Activated T-cell treated with anti-CD3 and anti-CD28 coated beads, Interleukin-2, amount 50 U/mL, for 4 hours (primary cell): ENCODE measurements at regions not wholly inside any gene's neighbourhood (a gene's known extent, or its start where the extent isn't known, plus 50 kb on each side); places are given as distances from the start of the nearest gene placed in this dataset.
A peak's percentile ranks its signal among the peaks of the same experiment; 100 is the strongest.

Experiments
- ATAC-seq, 2 donors: fragments of 200-7000 bp; cut with Tn5 transposase; one replicate each; pipeline ENCODE4 v1.10.0; 2021
- DNase-seq: peaks from one replicate; pipeline ENCODE4 v3.0.0-alpha.2; 2020
- H3K27me3 Mint-ChIP-seq: one replicate; pipeline ENCODE4 v1.8.0; 2021; ENCODE audit warnings: low read depth, mixed read lengths
- H3K36me3 Mint-ChIP-seq: one replicate; pipeline ENCODE4 v1.8.0; 2022; ENCODE audit warnings: mixed read lengths; ENCODE audit not compliant: insufficient read depth
- H3K4me1 Mint-ChIP-seq: one replicate; pipeline ENCODE4 v1.8.0; 2021; ENCODE audit warnings: low read depth, mixed read lengths
- H3K4me3 Mint-ChIP-seq: one replicate; pipeline ENCODE4 v1.8.0; 2021; ENCODE audit warnings: mild to moderate bottlenecking, moderate library complexity, mixed read lengths
- H3K9me3 Mint-ChIP-seq: one replicate; pipeline ENCODE4 v1.8.0; 2021; ENCODE audit warnings: mixed read lengths

- ATAC-seq (no peak), DNase-seq (no peak)
- no peaks in the 10 kb centered on the region for H3K9me3 Mint-ChIP-seq
- H3K4me3 Mint-ChIP-seq, result no peak overlapping the region
- no peaks in the 10 kb centered on the region for H3K27me3 Mint-ChIP-seq
- H3K36me3 Mint-ChIP-seq, result no peaks in the 10 kb centered on the region
- H3K4me1 Mint-ChIP-seq, result no peaks in the 10 kb centered on the region
Measured at GRCh38 chr2:104337869-104338268, 516.0 kb upstream of the POU3F3 start.

DNA sequence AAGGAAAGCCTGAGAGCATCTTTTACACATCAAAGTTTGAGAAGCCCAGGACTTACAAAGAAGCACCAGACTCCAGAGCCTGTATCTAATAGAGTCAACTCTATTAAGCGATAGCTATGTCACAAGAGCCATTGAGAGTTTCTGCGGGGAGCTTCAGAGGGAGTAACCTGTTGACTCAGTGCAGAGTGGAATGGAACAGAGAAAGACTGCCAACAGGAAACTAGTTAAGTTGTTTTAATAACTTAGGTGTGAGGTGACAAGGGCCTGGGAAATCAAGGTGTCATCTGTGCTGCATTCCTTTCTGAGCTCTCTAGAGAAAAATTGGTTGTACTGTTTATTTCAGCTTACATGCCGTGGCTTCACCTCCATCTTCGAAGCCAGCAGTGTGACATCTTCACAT is 513.8 kb upstream of the POU3F3 start:
- Mint-ChIP-seq H3K36me3 (no peaks in the 10 kb centered on the region), H3K27me3 (peaks cover 4% of the 10 kb centered on the region), H3K9me3 (no peaks in the 10 kb centered on the region), H3K4me3 (no peak overlapping the region), H3K4me1 (no peaks in the 10 kb centered on the region)
- DNase-seq (no peak), ATAC-seq (no peak)

DNA sequence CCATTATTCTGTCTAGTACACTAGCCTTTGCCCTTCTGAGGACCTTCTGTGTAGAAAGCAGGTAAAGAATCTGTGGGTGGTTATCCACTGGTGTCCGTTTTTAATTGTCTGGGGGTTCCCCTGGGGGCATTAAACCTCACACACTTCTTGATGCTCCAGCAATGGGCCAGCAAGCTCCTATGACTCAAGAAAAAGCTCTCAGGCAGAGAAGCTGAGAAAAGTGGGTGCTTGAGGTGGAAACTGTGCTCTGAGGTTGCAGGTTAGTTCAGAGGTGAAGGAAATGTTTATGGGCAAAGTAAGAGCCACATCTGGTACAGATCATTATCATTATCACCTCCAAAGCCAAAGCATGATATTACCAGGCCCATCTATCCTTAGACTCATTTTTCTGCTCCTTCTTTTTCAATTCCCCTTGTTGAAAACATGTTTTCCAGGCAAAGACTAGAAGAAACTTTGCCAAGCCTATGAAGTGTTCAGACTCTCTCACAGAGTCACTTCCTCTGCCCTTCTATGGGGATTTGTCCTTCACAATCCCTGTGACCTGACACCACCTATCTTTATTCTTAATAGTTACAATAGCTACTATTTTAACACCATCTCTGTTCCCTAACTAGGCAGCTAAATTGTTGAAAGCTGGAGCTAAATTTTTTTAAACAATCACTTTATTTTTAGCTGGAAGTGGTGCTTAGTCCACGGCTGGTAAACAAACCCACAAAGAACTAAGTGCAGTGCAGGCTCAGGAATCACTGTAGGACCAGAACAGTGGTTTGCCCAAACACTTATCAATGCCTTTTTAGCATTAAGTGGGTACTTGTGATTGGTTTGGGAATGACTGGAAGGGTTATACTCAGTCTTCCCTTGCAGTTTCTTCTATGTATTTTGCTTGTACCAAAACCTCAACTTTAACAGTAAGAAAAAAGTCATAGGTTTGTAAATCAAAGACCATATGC is 512.8 kb upstream of the POU3F3 start:
- DNase-seq (no peak), ATAC-seq (no peak)
- Mint-ChIP-seq H3K27me3 (peaks cover 4% of the 10 kb centered on the region), H3K4me1 (no peaks in the 10 kb centered on the region), H3K9me3 (no peaks in the 10 kb centered on the region), H3K4me3 (no peak overlapping the region), H3K36me3 (no peaks in the 10 kb centered on the region)

DNA sequence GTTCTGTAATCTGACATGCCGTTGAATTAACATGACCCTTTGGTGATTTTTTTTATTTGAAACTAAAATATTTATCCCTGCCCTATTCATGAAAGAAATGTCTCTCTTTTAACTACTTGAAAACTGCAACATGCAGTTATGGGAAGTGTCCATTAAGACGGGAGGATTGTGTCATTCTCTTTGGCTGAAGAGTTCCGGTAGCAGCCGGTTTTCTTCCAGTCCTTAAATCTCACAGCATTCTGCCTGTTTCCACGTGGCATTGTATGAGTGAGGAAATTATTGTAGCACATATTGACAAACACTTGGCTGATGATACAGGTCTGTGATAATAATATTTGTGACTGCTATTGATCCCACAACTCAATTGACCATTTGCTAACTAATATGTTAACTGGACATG is 509.6 kb upstream of the POU3F3 start:
- DNase-seq (no peak), ATAC-seq (no peak)
- Mint-ChIP-seq H3K9me3 (no peaks in the 10 kb centered on the region), H3K4me3 (no peak overlapping the region), H3K4me1 (no peaks in the 10 kb centered on the region), H3K36me3 (no peaks in the 10 kb centered on the region), H3K27me3 (peaks cover 4% of the 10 kb centered on the region)

GRCh38 chr2:104344985-104345384 is 508.9 kb upstream of the POU3F3 start:
- no peak for ATAC-seq
- Mint-ChIP-seq H3K9me3 (no peaks in the 10 kb centered on the region), H3K4me1 (no peaks in the 10 kb centered on the region), H3K4me3 (no peak overlapping the region), H3K27me3 (peaks cover 4% of the 10 kb centered on the region), H3K36me3 (no peaks in the 10 kb centered on the region)
- DNase-seq, result no peak

DNA sequence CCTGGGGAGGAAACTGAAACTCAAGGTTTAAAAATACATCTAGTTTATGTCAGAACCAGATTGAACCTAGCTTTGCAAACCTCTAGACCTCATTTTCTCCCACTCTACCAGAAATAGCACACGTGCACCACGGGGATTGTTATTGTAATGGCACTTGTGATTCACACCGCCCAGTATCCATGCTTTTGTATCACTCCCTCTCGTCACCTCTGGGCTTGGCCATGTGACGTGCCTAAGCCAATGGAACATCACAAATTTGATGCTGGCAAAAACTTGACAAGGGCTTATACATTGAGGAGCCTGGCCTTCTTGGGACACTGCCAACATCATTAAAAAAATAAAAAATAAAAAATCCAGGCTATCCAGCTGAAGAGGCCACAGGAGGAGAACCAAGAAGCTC is 495.8 kb upstream of the POU3F3 start:
- H3K27me3 Mint-ChIP-seq, result no peaks in the 10 kb centered on the region
- ATAC-seq, result no peak
- no peaks in the 10 kb centered on the region for H3K36me3 Mint-ChIP-seq
- H3K9me3 Mint-ChIP-seq, result no peaks in the 10 kb centered on the region
- DNase-seq, result no peak
- H3K4me1 Mint-ChIP-seq, result no peaks in the 10 kb centered on the region
- H3K4me3 Mint-ChIP-seq, result no peak overlapping the region

DNA sequence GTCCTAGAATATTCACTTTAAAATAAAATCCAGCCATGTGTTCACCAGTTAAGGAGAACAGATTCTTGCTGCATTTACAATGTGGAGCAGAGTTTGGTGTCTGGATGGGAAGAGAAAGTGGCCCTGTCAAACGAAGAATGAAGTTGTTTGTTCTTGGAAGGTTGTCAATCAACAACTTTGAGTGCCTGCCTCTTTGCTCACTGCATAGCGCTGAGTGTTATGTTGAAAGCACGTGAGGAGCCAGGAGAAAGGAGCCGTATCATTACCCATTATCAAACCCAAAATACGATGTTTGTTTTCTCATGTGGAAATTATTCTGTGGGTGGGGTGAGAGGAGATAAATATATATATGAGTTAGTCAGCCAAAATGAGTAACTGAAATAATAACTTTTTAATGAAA is 492.5 kb upstream of the POU3F3 start:
- H3K9me3 Mint-ChIP-seq, result no peaks in the 10 kb centered on the region
- ATAC-seq (no peak), DNase-seq (no peak)
- no peaks in the 10 kb centered on the region for H3K36me3 Mint-ChIP-seq
- no peaks in the 10 kb centered on the region for H3K27me3 Mint-ChIP-seq
- H3K4me3 Mint-ChIP-seq, result no peak overlapping the region
- no peaks in the 10 kb centered on the region for H3K4me1 Mint-ChIP-seq

DNA sequence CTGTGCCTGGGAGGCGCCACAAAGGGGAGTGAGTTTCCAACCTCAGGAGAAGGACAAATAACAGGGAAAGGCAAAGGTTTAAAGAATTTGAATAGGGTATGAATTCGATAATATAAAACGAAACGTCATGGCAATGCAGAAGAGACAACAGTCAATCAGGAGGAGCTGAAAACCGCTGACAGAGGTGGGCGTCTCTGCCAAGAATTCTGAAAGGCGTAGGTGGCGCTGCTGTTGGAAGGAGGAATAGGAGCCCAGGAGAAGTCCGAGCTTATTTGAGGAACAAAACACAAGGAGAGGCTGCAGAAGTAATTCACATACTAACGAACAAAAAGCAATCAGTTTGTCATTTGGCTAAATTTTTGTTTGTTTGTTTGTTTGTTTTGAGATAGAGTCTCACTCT is 485.8 kb upstream of the POU3F3 start:
- Mint-ChIP-seq H3K4me1 (no peaks in the 10 kb centered on the region), H3K36me3 (no peaks in the 10 kb centered on the region), H3K27me3 (no peaks in the 10 kb centered on the region), H3K9me3 (no peaks in the 10 kb centered on the region), H3K4me3 (no peak overlapping the region)
- DNase-seq (no peak), ATAC-seq (no peak)

DNA sequence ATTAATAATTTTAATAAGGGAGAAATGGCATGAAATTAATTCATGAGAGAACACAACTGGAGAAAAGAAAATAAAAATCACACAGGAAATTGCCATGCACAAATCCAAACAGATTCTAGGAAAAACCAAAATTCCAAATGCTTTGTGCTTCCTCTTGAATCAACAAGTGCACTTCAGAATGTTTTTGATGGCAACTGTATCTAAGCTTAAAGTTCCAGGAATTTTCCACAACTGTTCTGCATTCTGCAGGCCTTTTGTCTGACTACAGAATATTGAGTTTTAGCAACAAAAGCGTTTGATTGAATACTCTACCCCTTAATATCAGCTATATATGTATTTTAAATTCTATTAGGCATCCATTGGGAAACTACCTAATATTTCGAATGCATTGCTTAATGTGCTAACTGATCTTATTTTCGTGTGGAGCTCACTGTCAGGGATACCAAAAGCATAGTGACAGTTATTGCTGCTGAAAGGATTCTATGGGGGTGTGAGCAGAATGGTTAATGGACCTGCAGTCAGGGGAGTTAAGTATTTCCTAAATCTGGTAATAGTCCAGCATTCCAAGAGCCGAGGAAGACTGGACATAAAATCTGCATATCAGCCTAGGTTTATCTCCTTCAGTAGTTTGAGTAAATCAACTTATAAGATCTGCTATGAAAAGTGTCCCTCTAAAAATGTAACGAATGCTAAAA is 482.7 kb upstream of the POU3F3 start:
- Mint-ChIP-seq H3K4me3 (no peak overlapping the region), H3K27me3 (no peaks in the 10 kb centered on the region), H3K36me3 (no peaks in the 10 kb centered on the region), H3K9me3 (no peaks in the 10 kb centered on the region), H3K4me1 (no peaks in the 10 kb centered on the region)
- DNase-seq (no peak), ATAC-seq (no peak)

DNA sequence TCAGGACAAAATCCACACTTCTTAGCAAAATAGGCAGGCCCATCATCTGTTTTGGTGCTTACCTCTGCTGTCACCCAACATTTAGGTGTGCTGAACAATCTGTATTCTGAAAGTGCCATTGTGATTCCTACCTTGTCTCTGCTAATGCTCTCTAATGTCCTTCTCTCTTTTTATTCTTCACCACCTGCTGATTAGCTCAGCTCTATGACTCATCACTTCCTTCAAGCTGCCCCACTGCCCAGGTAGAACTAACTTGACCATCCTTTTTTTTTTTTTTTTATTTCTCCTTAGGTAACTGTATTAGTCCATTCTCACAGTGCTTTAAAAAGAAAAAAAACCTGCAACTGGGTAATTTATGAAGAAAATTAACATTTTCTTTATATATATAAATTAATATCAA is 478.7 kb upstream of the POU3F3 start:
- Mint-ChIP-seq H3K4me3 (no peak overlapping the region), H3K9me3 (peaks cover 3% of the 10 kb centered on the region), H3K27me3 (no peaks in the 10 kb centered on the region), H3K36me3 (no peaks in the 10 kb centered on the region), H3K4me1 (peaks cover 12% of the 10 kb centered on the region)
- no peak for DNase-seq
- no peak for ATAC-seq

DNA sequence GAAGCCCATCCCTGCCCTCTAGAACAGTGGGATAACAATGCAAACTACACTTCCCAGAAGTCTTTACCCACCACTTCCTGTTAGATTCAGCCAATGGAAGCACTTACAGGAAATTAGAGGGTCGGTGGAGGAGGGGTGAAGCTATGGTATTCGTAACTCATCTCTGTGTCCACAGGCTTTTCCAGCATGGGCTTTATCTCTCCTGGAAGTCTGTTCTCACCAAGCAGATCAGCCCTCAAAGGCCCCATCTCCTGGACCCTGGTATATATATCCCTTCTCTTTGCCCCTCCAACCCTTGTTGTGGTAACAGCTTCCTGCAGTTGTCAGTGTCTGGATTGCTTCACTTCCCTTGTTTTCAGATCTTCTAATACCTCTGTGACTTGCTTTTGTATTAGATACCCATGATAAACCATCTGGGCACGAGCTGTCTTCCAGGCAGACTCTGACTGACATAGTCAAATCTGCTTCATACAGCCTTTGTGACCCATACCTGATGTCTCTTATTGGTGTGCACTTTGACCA is 475.0 kb upstream of the POU3F3 start:
- DNase-seq, result no peak
- no peaks in the 10 kb centered on the region for H3K36me3 Mint-ChIP-seq
- peaks cover 4% of the 10 kb centered on the region for H3K9me3 Mint-ChIP-seq
- H3K4me1 Mint-ChIP-seq, result peaks cover 12% of the 10 kb centered on the region
- peak overlapping the region; percentile 72 for H3K4me3 Mint-ChIP-seq
- ATAC-seq, result peak; percentile 85 to 91
- no peaks in the 10 kb centered on the region for H3K27me3 Mint-ChIP-seq

- H3K9me3 Mint-ChIP-seq, result peaks cover 3% of the 10 kb centered on the region
- DNase-seq, result no peak
- no peak overlapping the region for H3K4me3 Mint-ChIP-seq
- no peaks in the 10 kb centered on the region for H3K36me3 Mint-ChIP-seq
- H3K27me3 Mint-ChIP-seq, result peaks cover 8% of the 10 kb centered on the region
- H3K4me1 Mint-ChIP-seq, result peaks cover 2% of the 10 kb centered on the region
- no peak for ATAC-seq
Measured at GRCh38 chr2:104384961-104385360, 469.0 kb upstream of the POU3F3 start.

- ATAC-seq (no peak), DNase-seq (no peak)
- no peak overlapping the region for H3K4me3 Mint-ChIP-seq
- peaks cover 8% of the 10 kb centered on the region for H3K27me3 Mint-ChIP-seq
- H3K4me1 Mint-ChIP-seq, result no peaks in the 10 kb centered on the region
- no peaks in the 10 kb centered on the region for H3K9me3 Mint-ChIP-seq
- no peaks in the 10 kb centered on the region for H3K36me3 Mint-ChIP-seq
Measured at GRCh38 chr2:104385743-104386142, 468.2 kb upstream of the POU3F3 start.

- Mint-ChIP-seq H3K9me3 (no peaks in the 10 kb centered on the region), H3K4me1 (no peaks in the 10 kb centered on the region), H3K27me3 (peaks cover 9% of the 10 kb centered on the region), H3K36me3 (no peaks in the 10 kb centered on the region), H3K4me3 (no peak overlapping the region)
- no peak for DNase-seq
- ATAC-seq, result no peak
Measured at GRCh38 chr2:104388296-104388695, 465.6 kb upstream of the POU3F3 start.

- Mint-ChIP-seq H3K4me1 (no peaks in the 10 kb centered on the region), H3K9me3 (no peaks in the 10 kb centered on the region), H3K36me3 (no peaks in the 10 kb centered on the region), H3K27me3 (peaks cover 3% of the 10 kb centered on the region), H3K4me3 (no peak overlapping the region)
- ATAC-seq, result no peak
- DNase-seq, result no peak
Measured at GRCh38 chr2:104402825-104403224, 451.1 kb upstream of the POU3F3 start.
